Kidney (tissue), 13 donors: ENCODE measurements at regions not wholly inside any gene's neighbourhood (a gene's known extent, or its start where the extent isn't known, plus 50 kb on each side); places are given as distances from the start of the nearest gene placed in this dataset.
A peak's percentile ranks its signal among the peaks of the same experiment; 100 is the strongest.

Experiments
- DNase-seq, 5 donors: peaks; one replicate each; pipeline ENCODE4 v3.0.0-alpha.2; 2013 to 2020
- FAIRE-seq: peaks from 2 replicates; lab custom pipeline; 2012; peaks lifted over from hg19 to GRCh38; lab: Jason Lieb, UNC
- H3K27ac ChIP-seq, 2 donors: one replicate each; pipeline ENCODE4 v1.7.0; 2013; ENCODE audit warnings: low read depth in 2 of 2, low read length in 2 of 2, inconsistent platforms in 1 of 2
- H3K27me3 ChIP-seq: one replicate; pipeline ENCODE4 v1.7.1; 2013; ENCODE audit warnings: low read length, inconsistent platforms; ENCODE audit not compliant: control insufficient read depth, insufficient read depth
- H3K36me3 ChIP-seq, 3 donors: one replicate each; pipeline versions ENCODE4 v1.7.0 to v1.7.1; 2013; ENCODE audit warnings: low read length in 3 of 3, control low read depth in 1 of 3, inconsistent platforms in 1 of 3; ENCODE audit not compliant: insufficient read depth in 3 of 3, control insufficient read depth in 2 of 3
- H3K4me1 ChIP-seq, 3 donors: one replicate each; pipeline versions ENCODE4 v1.7.0 to v1.7.1; 2013; ENCODE audit warnings: low read length in 3 of 3, inconsistent platforms in 1 of 3, low read depth in 1 of 3; ENCODE audit not compliant: control insufficient read depth in 2 of 3, insufficient read depth in 2 of 3
- H3K4me3 ChIP-seq, 3 donors: one replicate each; pipeline versions ENCODE4 v1.7.0 to v1.8.1; 2013; ENCODE audit warnings: low read length in 3 of 3, control low read depth in 1 of 3, inconsistent platforms in 1 of 3
- H3K9ac ChIP-seq, 3 donors: one replicate each; pipeline versions ENCODE4 v1.7.0 to v1.7.1; 2013; ENCODE audit warnings: low read length in 3 of 3, control low read depth in 1 of 3, inconsistent platforms in 1 of 3
- H3K9me3 ChIP-seq, 3 donors: one replicate each; pipeline versions ENCODE4 v1.7.0 to v1.7.1; 2013; ENCODE audit warnings: low read length in 3 of 3, control low read depth in 1 of 3, inconsistent platforms in 1 of 3; ENCODE audit not compliant: control insufficient read depth in 2 of 3, insufficient read depth in 1 of 3
- intact Hi-C: fragments of 100-400 bp; cut with DNase I; formaldehyde crosslinking; loops from one replicate; pipeline ENCODE4 v1.11.1; 2022
- TF ChIP-seq, protein P1 (sequence below): IDR thresholded peaks from 3 replicates; pipeline ENCODE4 v1.5.1; 2012; ENCODE audit warnings: mild to moderate bottlenecking, moderate library complexity, borderline replicate concordance; ENCODE audit not compliant: insufficient read depth; ENCODE audit errors: extremely low read depth
- donor health status: control.
- donor health status: control.
- donor health status: control.
- donor health status: control.
- donor health status: control.
- donor health status: DM: yes; HTN: yes; CAD: no.
- donor health status: Normal renal cell carcinoma (clear cell type).

DNA sequence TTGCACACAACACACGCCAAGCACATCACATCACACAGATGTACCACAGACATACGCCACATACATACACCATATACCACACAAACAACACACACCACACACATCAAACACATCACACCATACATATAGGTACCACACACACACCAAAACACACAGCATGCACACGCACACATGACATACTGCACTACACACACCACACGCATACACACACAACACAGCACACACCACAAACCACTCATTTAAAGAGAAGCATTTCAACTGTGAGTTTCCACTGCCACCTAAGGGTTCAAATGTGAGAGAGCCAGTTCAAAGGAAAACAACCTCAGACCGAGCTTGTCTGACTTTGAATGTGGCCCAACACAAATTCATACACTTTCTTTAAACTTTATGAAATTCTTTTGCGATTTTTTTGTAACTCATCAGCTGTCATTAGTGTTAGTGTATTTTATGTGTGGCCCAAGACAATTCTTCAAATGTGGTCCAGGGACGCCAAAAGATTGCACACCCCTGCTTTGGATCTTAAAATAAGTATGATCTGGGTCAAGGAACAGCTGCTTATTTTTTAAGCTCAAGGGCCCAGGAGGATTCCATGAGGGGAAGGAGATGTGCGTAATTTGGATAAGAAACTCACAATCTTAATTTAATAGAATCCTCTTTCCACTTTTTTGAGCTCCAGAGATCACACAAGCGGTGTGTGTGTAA is 494.6 kb downstream of the GADD45G start:
- TF ChIP-seq, protein P1, sequence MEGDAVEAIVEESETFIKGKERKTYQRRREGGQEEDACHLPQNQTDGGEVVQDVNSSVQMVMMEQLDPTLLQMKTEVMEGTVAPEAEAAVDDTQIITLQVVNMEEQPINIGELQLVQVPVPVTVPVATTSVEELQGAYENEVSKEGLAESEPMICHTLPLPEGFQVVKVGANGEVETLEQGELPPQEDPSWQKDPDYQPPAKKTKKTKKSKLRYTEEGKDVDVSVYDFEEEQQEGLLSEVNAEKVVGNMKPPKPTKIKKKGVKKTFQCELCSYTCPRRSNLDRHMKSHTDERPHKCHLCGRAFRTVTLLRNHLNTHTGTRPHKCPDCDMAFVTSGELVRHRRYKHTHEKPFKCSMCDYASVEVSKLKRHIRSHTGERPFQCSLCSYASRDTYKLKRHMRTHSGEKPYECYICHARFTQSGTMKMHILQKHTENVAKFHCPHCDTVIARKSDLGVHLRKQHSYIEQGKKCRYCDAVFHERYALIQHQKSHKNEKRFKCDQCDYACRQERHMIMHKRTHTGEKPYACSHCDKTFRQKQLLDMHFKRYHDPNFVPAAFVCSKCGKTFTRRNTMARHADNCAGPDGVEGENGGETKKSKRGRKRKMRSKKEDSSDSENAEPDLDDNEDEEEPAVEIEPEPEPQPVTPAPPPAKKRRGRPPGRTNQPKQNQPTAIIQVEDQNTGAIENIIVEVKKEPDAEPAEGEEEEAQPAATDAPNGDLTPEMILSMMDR, result peak; percentile 51
- intact Hi-C loops, result loop anchor here (5.0 kb wide), 1 partner anchor 512 kb away; no protein-coding TSS in a partner anchor
- Histone ChIP-seq H3K27me3 (no peaks in the 10 kb centered on the region), H3K4me3 (no peak overlapping the region), H3K36me3 (no peaks in the 10 kb centered on the region), H3K27ac (no peak overlapping the region), H3K9me3 (no peaks in the 10 kb centered on the region), H3K4me1 (peaks cover 0 to 5% (median 5%) of the 10 kb centered on the region in 3 donors), H3K9ac (no peak overlapping the region)
- DNase-seq (peak in 2 of 5 donors; percentile 37 to 72), FAIRE-seq (peak; percentile 71)

DNA sequence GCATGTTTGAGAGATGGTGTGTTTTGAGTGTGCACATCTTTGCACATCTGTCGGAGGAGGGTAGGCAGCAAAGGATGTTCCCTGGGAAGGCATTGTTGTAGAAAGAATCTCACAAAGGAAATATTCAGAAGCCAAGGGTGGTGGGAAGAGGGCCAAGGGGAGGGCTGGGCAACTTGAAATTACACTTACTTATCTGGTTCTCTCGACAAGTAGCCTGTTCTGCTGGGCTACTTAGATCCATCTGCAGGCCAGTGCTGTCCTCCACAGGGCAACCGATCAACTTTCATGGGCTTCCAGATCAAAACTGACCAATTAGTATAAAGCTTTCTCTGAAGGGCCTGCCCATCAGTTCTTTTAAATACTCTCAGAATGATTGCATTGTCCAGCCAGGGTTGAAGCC is 495.2 kb downstream of the GADD45G start:
- DNase-seq (no peak), FAIRE-seq (no peak)
- Histone ChIP-seq H3K4me1 (peaks cover 0 to 5% (median 5%) of the 10 kb centered on the region in 3 donors), H3K9me3 (no peaks in the 10 kb centered on the region), H3K27ac (no peak overlapping the region), H3K36me3 (no peaks in the 10 kb centered on the region), H3K27me3 (no peaks in the 10 kb centered on the region), H3K9ac (no peak overlapping the region), H3K4me3 (no peak overlapping the region)
- intact Hi-C loops, result no loop called here
- TF ChIP-seq, protein P1, result no peak

DNA sequence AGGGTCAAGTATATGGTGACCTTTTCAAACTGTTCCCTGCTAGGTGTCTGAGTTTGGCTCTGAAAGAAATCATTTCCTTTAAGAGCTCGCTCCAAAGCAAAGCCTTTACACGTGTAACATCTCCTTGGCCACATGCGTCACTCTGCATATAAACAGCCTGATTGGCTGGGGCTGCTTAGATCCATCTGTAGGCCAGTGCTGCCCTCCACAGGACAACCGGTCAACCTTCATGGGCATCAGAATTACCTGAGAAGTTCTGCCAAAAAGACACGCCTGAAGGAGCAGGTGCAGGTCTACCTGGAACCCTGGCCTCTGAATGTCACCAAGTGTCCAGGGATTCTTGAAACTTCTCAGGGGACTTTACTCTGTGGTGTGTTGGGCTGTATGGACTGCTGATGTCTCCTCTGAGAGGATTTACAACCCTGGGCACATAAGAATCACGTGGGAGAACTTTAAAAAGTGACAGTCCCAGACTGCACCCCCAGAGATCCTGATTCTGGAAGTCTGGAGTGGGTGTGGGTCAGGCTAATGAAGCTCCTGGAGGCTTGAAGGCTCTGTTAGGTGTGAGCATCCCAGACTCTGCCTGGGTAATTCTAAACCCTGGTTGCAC is 497.6 kb downstream of the GADD45G start:
- no peaks in the 10 kb centered on the region for H3K9me3 ChIP-seq
- no peak overlapping the region for H3K9ac ChIP-seq
- H3K4me3 ChIP-seq, result no peak overlapping the region
- no peaks in the 10 kb centered on the region for H3K27me3 ChIP-seq
- TF ChIP-seq, protein P1, result peak; percentile 86
- H3K27ac ChIP-seq, result no peak overlapping the region
- FAIRE-seq (peak; percentile 96), DNase-seq (peak; percentile 90 to 94 (median 91))
- no peaks in the 10 kb centered on the region for H3K36me3 ChIP-seq
- intact Hi-C loops, result no loop called here
- peaks cover 0 to 5% (median 5%) of the 10 kb centered on the region in 3 donors for H3K4me1 ChIP-seq
